NCI-H460 (cell line): ENCODE measurements at regions not wholly inside any gene's neighbourhood (a gene's known extent, or its start where the extent isn't known, plus 50 kb on each side); places are given as distances from the start of the nearest gene placed in this dataset.
"Not testable (repeated sequence)": the region's sequence is repeated elsewhere in the genome, so short reads cannot be mapped to it uniquely, and the experiment has no call there.

ENCODE experiments used
- DNase-seq: peaks from one replicate; pipeline ENCODE4 v3.0.0-alpha.2; 2016; ENCODE audit warnings: low read depth; ENCODE audit errors: extremely low read depth

- DNase-seq = not testable (repeated sequence)
Measured at GRCh38 chr4:73671348-73671747, 51.1 kb upstream of the RASSF6 start.

GRCh38 chr4:73673286-73673685 lies 53.0 kb upstream of the RASSF6 start:
- no peak for DNase-seq

- no peak for DNase-seq
Measured at GRCh38 chr4:73674451-73674919, 54.2 kb upstream of the RASSF6 start.

- DNase-seq = no peak
Measured at GRCh38 chr4:73675623-73676022, 55.4 kb upstream of the RASSF6 start.

GRCh38 chr4:73676136-73676535 lies 55.9 kb upstream of the RASSF6 start:
- DNase-seq = no peak

- peak; percentile 79 for DNase-seq
Measured at GRCh38 chr4:73676861-73677323, 56.7 kb upstream of the RASSF6 start.

GRCh38 chr4:73679836-73680235 lies 59.6 kb upstream of the RASSF6 start:
- no peak for DNase-seq

- DNase-seq = no peak
Measured at GRCh38 chr4:73681776-73682175, 58.6 kb upstream of the CXCL8 start.

- DNase-seq = no peak
Measured at GRCh38 chr4:73682508-73682907, 57.9 kb upstream of the CXCL8 start.

- DNase-seq = no peak
Measured at GRCh38 chr4:73683033-73683432, 57.3 kb upstream of the CXCL8 start.

GRCh38 chr4:73683456-73683855 lies 56.9 kb upstream of the CXCL8 start:
- DNase-seq = no peak

GRCh38 chr4:73684097-73684496 lies 56.3 kb upstream of the CXCL8 start:
- no peak for DNase-seq

GRCh38 chr4:73685052-73685451 lies 55.3 kb upstream of the CXCL8 start:
- no peak for DNase-seq

- DNase-seq = no peak
Measured at GRCh38 chr4:73687421-73687820, 52.9 kb upstream of the CXCL8 start.

- DNase-seq = no peak
Measured at GRCh38 chr4:73690051-73690738, 50.2 kb upstream of the CXCL8 start.
